Stimulated activated CD8-positive, alpha-beta memory T cell treated with anti-CD3 and anti-CD28 coated beads, Interleukin-7, amount 100 ng/mL, for 48 hours (primary cell): ENCODE measurements at regions not wholly inside any gene's neighbourhood (a gene's known extent, or its start where the extent isn't known, plus 50 kb on each side); places are given as distances from the start of the nearest gene placed in this dataset.
A peak's percentile ranks its signal among the peaks of the same experiment; 100 is the strongest.
"Not testable (repeated sequence)": the region's sequence is repeated elsewhere in the genome, so short reads cannot be mapped to it uniquely, and the experiment has no call there.

Experiments used
- DNase-seq, 2 donors: peaks; one replicate each; pipeline ENCODE4 v3.0.0-alpha.2; 2020; ENCODE audit warnings: low read depth in 1 of 2; ENCODE audit errors: extremely low read depth in 1 of 2

DNA sequence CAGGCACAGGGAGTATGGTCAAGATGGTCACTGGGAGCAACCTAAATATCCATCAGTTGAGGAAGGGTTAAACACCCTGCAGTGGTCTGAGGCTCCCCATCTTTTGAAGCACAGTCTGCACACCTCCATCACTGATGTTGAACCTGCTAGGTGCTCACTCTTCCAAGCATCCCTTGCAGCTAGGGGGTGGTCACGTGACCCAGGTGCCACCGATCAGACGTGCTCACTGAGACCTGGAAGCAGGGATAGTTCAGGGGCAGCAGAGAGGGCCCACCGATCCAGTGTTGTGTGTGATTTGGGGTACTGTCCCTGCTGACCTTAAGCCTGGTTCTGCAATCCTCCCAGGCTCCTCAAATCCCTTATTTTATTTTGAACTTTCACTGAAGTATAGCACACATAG is 134.6 kb downstream of the CEBPB start:
- no peak for DNase-seq

DNA sequence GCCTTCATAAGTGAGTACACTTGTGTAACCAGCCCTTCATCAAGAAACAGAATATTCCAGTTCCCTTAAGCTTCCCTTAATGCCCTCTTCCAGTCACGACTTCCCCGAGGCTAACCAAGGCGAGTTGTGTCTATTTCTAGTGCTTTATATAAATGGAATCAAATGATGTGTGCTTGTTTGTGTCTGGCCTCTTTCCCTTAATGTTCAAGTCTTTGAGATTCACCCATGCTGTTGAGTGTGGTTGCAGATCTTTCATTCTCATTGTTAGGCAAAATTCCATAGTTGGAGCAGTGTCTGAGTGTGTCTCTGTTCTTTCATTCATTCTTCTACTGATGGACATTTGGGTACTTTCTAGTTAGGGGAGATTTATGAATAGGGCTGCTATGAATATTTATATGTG is 135.0 kb downstream of the CEBPB start:
- no peak for DNase-seq

DNA sequence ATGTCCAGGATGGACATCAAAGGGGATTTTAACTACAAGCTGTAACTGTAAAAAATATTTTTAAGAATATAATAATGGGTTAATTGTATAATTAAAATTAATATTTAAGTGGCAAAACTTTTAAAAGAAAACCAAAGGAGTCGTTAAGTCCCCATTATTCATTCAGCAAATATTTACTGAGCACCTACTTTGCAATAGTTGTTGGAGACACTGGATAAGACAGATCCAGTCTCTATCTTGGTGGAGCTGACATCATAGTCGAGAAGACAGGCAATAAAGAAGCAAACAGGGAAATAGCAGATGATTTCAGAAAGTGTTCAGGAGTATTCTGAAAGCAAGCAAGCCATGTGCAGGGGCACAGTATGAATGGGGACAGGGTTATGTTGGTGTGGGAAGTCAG is 137.0 kb downstream of the CEBPB start:
- DNase-seq: no peak

DNA sequence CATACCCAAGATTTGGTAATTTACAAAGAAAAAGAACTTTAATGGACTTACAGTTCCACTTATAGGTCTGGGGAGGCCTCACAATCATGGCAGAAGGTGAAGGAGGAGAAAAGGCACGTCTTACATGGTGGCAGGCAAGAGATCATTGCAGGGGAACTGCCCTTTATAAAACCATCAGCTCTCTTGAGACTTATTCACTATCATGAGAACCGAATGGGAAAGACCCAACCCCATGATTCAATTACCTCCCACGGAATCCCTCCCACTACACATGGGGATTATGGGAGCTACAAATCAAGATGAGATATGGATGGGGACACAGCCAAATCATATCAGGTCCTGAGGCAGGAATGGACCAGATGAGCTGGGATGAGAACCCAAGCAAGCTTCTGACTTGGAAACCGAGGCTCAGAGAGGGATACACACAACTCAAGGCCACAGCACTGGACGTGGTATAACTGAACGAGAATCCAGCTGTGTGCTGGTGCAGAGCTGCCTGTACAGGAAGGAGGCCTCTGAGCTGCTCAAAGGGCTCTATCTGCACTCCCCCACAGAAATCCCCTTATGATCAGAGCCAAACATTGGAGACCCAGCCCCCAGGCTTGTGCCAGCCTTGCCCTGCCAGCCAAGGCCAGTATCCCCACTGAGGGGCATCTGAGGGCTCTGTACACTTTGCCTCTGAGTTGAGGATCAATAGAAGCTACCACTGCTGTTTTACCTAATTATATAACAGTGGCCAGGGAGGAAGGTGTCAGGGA is 137.8 kb downstream of the CEBPB start:
- no peak for DNase-seq

DNA sequence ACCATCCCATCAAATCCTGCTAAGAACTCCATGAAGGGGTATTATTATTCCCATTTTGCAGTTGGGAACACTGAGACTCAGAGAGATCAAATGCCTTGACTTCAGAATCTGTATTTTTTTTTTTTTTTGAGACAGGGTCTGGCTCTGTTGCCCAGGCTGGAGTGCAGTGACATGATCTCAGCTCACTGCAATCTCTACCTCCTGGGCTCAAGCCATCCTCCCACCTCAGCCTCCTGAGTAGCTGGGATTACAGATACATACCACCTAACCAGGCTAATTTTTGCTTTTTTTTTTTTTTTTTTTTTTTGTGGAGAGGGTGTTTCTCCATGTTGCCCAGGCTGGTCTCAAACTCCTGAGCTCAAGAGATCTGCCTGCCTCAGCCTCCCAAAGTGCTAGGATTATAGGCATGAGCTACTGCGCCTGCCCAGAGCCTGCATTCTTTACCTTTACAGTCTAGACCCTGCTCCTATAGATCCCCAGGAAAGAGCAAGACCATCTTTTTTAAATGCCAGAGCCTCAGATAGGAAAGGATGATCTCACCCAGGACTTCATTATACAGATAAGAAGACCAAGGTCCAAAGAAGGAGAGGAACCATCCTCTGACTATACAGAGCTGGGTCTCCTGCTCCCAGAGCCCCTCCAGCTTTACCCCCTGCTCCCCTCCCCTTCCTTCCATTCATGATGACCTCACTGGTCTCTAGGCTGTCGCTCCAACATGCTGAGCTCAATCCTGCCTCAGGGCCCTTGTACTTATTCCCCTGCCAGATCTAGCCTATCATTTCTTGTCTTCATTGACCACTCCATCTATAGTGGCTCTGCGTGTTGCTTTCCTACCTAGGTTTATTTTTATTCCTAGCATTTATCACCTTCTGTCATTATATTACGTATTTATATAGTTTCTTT is 138.6 kb downstream of the CEBPB start:
- DNase-seq: no peak

DNA sequence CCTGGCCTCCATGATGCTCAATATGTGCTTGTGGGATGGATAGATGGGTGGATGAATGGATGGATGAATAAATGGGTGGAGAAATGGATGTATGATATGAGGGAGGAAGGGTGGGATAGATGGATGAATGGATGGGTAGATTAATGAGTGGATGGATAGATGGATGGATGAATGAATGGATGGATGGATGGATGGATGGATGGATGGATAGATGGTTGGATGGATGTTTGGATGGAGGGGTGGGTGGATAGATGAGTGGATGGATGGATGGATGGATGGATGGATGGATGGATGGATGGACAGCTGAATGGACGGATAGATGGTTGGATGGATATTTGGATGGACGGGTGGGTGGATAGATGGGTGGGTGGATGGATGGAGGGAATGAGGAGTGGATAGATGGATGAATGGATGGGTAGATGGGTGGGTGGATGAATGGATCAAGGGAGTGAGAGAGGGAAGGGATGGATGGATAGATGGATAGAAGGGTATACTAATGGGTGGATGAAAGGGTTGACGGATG is 139.4 kb downstream of the CEBPB start:
- DNase-seq: no peak

DNA sequence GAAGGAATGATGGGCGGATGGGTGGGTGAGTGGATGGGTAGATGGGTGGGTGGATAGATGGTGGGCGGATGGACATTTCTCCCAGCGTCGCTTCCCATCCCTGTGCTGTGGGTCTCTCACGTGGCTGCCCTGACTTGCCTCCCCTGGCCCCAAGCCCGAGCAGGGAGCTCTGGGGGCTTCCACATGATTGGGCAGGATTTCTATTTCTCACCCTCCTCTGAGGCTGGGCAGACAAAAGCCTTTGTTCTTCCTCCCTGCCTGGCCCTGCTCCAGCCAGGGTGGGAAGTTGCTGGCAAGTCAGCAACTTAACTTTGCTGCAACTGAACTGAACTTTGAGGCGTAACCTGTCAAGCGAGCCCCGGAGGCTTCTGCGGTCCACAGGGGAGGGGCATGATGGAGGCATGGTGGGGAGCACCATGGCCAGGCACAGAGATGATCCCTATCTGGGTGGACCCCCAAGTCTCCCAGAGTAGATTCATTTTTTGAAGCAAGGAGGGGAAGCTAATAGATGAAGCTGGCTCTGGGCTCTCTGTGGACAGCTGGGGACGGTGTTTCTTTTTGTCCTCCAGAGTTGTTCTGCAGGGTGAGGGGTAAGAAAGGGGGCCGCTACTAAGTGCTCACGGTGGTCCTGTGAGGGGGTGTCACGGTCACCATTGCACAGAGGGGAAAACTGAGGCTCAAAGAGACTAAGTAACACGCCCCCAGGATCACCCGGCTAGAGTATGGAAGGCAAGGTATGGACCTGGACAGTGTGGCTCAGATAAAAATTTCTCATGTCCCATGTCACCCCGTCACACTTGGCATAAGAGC is 140.1 kb downstream of the CEBPB start:
- no peak for DNase-seq

DNA sequence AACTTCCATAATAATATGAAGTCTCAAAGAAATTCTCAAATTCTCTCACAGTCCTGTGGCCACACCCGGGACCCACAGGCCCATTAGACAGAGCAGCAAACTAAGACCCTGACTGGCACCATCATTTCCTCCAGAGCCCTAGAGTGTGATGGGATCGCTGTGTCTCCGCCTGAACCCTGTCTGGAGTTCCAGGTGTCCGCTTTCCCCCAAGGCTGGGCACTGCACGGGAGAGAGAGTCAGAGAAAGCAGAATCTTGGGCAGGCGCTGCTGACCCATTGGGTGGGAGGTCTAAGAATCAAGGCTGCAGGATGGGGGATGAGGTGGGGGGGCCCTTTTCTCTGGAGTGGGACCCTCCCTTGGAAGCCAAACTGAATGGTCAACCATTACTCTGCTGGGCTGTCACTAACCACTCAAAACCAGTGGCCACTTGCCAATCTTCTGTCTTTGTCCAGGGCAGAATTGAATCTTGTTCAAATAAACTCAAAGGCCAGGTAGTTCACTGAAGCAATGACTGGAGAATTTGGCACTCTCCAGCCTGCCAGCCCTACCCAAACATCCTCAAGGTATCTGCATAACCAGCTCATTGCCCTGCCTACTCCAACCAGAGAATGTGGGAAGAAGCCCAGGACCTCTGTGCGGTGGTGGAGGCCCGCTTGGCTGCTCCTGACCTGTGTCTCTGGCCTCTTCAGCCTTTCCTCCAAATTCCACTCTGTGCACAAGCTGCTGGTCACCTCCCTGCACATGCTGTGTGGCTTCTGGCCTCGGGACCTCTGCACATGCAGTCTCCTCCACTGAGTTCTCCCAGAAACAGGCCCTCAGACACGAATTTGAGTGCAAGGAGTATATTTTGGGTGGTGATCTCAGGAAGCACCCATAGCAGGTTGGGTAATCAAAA is 141.1 kb downstream of the CEBPB start:
- no peak for DNase-seq

DNA sequence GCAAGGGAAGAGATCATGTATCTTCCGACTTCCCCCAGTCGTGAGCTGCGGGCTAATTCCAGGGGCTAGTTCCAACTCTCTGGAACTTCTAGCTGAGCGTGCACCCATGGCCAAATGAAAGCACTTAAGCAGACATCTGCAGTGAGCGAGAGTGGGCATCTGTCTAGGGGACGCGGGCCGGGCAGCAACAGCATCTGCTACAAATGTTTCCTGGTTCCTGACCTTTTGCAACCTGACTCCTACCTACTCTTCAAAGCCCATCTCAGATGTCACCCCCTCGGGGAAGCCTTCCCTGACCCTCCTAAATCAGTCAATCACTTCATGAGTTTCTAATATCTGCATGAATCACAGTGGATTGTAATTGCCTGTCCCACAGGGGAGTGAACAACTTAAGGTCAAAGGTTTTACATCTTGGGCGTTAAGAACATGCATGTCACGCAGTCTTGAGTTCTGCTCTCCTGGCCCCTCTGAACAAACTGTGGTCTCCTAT is 141.9 kb downstream of the CEBPB start:
- DNase-seq: no peak

DNA sequence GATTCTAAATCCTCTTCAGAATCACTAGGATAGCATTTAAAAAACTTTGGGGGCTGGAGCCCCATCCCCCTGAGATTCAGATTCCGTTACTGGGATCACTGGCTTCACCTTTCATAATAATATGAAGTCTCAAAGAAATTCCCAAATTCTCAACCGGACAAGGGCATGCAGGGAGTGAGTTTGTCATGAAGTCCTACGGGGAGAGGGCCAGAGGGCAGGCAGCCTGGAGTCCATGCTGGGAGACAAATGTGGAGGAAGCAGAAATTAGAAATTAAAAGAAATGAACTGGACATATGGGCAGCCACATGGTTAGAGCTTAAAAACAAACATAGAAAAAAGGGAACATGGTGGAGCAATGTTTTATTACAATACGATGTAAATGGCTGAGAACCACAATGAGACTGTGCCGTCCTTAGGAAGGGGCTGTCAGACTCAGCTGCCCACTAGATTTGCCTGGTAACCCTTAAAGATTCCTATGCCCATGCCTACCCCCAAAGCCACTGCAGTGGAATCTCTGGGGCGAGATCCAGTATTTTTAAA is 142.6 kb downstream of the CEBPB start:
- DNase-seq: no peak

DNA sequence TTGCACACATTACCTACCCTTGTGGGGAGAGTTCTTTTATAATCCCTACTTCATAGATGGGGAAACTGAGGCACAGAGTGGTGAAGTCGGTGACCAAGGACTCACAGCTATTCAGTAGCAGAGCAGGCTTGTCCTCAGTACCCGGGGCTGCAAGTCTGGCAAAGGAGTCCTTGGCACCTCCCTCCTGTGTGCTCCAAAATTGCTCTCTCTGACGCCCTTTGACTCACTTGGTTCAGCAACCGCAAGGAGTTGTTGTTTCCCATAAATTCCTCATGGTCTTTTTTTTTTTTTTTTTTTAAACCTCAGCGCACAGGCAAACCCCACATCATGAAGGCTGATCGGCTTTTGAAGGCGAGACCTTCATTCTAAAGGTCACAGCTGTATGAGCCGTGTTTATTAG is 143.2 kb downstream of the CEBPB start:
- no peak for DNase-seq

DNA sequence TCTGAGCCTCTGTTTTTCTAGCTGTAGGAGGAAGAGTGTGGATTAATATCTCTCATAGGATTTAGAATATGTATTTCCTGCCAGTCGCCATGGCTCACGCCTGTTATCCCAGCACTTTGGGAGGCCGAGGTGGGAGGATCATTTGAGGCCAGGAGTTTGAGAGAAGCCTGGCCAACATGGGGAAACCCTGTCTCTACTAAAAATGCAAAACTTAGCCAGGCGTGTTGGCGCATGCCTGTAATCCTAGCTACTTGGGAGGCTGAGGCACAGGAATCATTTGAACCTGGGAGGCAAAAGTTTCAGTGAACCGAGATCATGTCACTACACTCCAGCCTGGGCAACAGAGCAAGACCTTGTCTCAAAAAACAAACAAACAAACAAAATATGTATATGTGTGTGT is 143.9 kb downstream of the CEBPB start:
- not testable (repeated sequence) for DNase-seq

DNA sequence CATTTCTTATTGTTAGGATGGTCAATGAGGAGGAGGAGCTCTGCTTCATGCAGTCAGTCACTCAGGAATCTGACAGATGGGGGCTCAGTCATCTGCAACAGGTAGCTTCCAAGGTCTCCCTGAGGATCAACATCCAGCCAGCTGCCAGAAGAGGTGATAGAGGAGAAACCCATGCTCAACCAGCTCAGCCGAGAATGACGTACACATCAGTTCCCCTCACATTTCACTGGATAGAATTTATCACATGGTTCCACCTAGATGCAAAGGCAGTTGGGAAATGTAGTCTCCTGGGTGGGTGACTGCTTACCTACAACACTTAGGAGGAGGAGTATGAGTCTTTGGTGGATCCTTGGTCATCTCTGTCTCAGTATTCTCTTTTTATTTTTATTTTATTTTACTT is 144.5 kb downstream of the CEBPB start:
- DNase-seq: no peak

DNA sequence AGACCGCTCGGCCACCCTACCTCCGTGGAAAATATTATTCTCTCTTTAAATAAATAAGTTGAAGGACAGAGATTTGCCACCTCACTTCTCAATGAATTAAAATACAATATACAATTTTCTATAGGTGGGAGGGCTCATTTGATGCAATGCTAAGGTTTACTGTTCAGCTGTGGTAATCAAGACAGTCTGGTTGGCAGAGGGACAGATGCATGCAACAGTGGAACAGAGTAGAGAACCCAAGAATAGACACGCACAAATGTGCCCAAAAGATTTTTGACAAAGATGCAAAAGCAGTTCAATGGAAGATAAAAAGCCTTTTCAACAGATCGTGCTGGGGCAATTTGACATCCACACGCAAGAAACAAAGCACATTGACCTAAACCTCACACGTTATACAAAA is 145.2 kb downstream of the CEBPB start:
- DNase-seq: no peak

DNA sequence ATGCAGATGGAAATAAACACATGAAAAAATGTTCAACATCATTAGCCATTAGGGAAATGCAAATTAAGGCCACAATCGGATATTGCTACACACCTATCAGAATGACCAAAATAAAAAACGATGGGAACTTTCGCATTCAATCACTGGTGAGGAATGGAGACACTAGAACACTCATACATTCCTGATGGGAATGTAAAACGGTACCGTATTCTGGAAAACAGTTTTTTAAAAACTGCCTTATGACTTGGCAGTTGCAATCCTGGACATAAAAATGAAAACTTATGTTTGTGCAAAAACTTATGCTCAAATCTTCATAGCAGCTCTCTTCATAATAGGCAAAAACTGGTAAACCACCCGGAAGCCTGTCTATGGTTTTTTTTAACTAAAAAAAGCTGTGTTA is 146.0 kb downstream of the CEBPB start:
- no peak for DNase-seq

DNA sequence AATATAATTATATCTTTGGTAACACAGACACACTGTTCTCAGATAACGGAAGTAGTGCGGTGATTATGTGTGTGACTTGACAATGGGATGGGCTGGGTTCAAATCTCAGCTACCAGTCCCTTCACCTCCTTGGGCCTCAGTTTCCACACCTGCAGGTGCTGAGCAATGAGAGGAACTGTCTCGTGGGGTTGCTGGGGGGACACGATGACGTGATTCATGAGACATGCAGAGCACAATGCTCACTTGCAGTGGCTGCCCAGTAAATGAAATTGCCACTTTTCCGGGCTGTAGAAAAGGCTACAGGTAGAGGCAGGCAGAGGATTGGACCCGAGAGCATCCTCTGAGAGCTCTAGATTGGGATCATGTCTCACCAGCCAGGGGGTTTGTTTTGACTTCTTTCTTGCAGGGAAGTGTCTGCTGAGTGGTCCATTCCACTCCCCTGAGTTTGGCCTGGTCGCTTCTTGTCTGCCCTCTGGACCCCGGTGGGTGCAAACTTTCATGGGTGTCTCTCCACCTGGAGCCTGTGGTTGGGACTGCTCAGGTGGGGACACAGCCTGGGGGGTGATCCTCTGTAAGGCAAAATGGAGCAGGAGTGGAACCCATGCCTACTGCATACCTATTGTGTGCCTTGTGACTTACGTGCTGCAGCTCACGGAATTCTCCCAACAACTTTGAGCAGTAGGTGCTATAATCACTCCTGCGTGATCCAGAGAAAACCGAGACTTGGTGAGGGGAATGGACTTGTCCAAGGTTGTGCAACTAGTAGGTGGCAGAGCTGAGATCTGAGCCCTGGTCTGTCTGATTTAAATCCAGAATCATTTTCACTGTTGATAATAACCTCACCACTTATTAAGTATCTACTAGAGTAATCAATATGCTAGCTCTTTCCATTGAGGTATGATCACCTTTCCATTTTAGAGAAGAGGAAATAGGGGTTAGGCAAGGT is 147.2 kb downstream of the CEBPB start:
- DNase-seq: no peak

DNA sequence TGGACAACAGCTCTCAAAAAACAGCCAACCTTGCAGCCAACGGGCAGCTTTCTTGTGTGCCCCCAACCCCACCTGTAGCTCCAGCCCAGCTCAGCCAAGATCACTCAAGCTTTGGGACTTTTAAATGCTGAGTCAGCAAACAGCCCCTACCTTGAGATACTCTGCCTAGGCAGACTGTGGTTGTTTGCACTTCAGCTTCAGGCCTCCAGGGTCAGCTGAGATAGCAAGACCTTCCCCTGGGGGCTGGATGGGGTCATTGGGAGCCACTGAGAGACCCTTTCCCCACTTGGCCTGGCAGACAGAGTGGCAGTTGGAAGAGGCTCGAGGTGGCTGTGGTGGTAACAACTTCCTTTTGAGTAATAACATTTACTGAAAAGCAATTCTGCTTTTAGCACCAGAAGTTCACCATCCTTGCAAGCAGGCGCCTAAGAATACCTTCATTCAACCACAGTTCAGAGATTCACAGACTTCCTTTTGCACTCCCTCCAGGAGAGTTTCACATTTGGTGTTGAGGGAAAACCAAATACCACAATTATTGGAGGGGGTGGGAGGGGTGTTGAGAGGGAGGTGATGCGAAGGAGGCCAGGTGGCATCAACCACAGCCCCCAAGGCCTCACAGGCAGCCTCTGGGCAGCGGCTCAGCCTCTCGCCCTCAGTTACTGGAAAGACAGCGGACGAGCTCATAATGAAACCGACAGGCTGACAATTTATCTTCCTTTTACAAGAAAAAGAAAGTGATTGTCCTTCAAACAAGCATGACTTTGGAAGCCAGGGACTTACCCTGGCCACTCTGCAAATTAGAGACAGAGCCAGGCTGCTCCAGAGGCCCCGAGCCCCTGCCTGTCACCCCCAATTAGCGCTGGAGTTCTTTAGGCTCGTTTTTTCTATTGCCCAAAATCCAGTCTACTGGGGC is 148.1 kb downstream of the CEBPB start:
- DNase-seq: peak; percentile 74 to 88
